ENCODE measurements at regions not wholly inside any gene's neighbourhood (a gene's known extent, or its start where the extent isn't known, plus 50 kb on each side); places are given as distances from the start of the nearest gene placed in this dataset.
"Not testable (repeated sequence)": the region's sequence is repeated elsewhere in the genome, so short reads cannot be mapped to it uniquely, and the experiment has no call there.

GRCh38 chr5:20721286-20721685 is 733.3 kb upstream of the CDH18 start:
- not testable (repeated sequence) for TF ChIP-seq CTCF, EZH2, EZH2phosphoT487 (IDR thresholded peaks at IDR 0.05)

Data from neural progenitor cell (in vitro differentiated cells).